OCI-LY7 (cell line): ENCODE measurements at regions not wholly inside any gene's neighbourhood (a gene's known extent, or its start where the extent isn't known, plus 50 kb on each side); places are given as distances from the start of the nearest gene placed in this dataset.

Experiments
- BruUV-seq: library from RNA; stranded (reverse); fragments of 400-500 nt; replicated peaks from 2 replicates; lab custom pipeline; 2021; lab: Mats Ljungman, UMichigan
- CTCF ChIA-PET: fragments of 300-600 bp; sonication (Branson Sonifier 250); formaldehyde crosslinking; loops from one replicate; lab custom pipeline; 2022; ENCODE audit warnings: antibody characterized with exemption; ENCODE audit not compliant: unreplicated experiment; lab: Charles Lee
- POLR2A ChIA-PET: fragments of 300-600 bp; sonication (Branson Sonifier 250); formaldehyde crosslinking; loops from one replicate; lab custom pipeline; 2022; ENCODE audit warnings: antibody characterized with exemption; lab: Charles Lee
- DNase-seq: peaks from one replicate; pipeline ENCODE4 v3.0.0-alpha.2; 2015; ENCODE audit warnings: low spot score
- H2AFZ ChIP-seq: fragments of 200-600 bp; sonication (generic), shearing (Covaris generic); 2 replicates; pipeline ENCODE4 v1.6.1; 2014; ENCODE audit warnings: mild to moderate bottlenecking, antibody characterized with exemption, low read length, moderate library complexity
- H3K27ac ChIP-seq: fragments of 200-600 bp; sonication (generic); 2 replicates; pipeline ENCODE4 v1.5.1; 2014; ENCODE audit warnings: mixed run types, low read depth, mild to moderate bottlenecking, moderate library complexity, low read length, inconsistent platforms; ENCODE audit not compliant: poor library complexity, severe bottlenecking
- H3K36me3 ChIP-seq: fragments of 200-600 bp; sonication (generic); 2 replicates; pipeline ENCODE4 v1.6.1; 2014; ENCODE audit warnings: mild to moderate bottlenecking, antibody characterized with exemption, low read length, moderate library complexity, mixed read lengths; ENCODE audit not compliant: insufficient read depth
- H3K4me1 ChIP-seq: fragments of 200-600 bp; sonication (generic); 2 replicates; pipeline ENCODE4 v1.5.1; 2014; ENCODE audit warnings: mild to moderate bottlenecking, low read length; ENCODE audit not compliant: insufficient read depth, poor library complexity, severe bottlenecking
- H3K4me2 ChIP-seq: fragments of 200-600 bp; sonication (generic); 2 replicates; pipeline ENCODE4 v1.6.1; 2014; ENCODE audit warnings: mild to moderate bottlenecking, low read length
- H3K4me3 ChIP-seq: fragments of 200-600 bp; sonication (generic); 2 replicates; pipeline ENCODE4 v1.5.1; 2014; ENCODE audit warnings: mild to moderate bottlenecking, low read depth, low read length; ENCODE audit not compliant: poor library complexity, severe bottlenecking
- H3K79me2 ChIP-seq: fragments of 200-600 bp; sonication (generic); 2 replicates; pipeline ENCODE4 v1.6.1; 2016; ENCODE audit warnings: low read depth, mild to moderate bottlenecking, low read length, moderate library complexity, mixed read lengths; ENCODE audit not compliant: insufficient read depth
- H3K9me2 ChIP-seq: fragments of 200-600 bp; sonication (generic); 2 replicates; pipeline ENCODE4 v1.6.1; 2016; ENCODE audit warnings: mild to moderate bottlenecking, low read length, mixed read lengths; ENCODE audit not compliant: insufficient read depth
- H3K9me3 ChIP-seq: fragments of 200-600 bp; sonication (generic); 2 replicates; pipeline ENCODE4 v1.6.1; 2014; ENCODE audit warnings: mild to moderate bottlenecking, mixed run types, low read length, mixed read lengths
- H4K20me1 ChIP-seq: fragments of 200-600 bp; sonication (generic); 2 replicates; pipeline ENCODE4 v1.6.1; 2014; ENCODE audit warnings: mild to moderate bottlenecking, antibody characterized with exemption, low read length, moderate library complexity, mixed read lengths; ENCODE audit not compliant: insufficient read depth
- EZH2phosphoT487 ChIP-seq: fragments of 200-600 bp; sonication (generic); IDR thresholded peaks from 2 replicates; pipeline ENCODE4 v1.6.1; 2018; ENCODE audit warnings: low read depth, borderline replicate concordance, mild to moderate bottlenecking, mixed run types, antibody characterized with exemption, low read length, moderate library complexity, mixed read lengths
- intact Hi-C: fragments of 100-400 bp; cut with micrococcal nuclease; formaldehyde crosslinking; loops from one replicate; pipeline ENCODE4 v1.10.0; 2022; ENCODE audit not compliant: unreplicated experiment
- TF ChIP-seq, protein P1 (sequence below): fragments of 200-600 bp; sonication (generic); conservative IDR thresholded peaks from 2 replicates; pipeline ENCODE4 v1.5.1; 2014; ENCODE audit warnings: mild to moderate bottlenecking, antibody characterized with exemption, low read length, moderate library complexity, mixed read lengths

- H3K36me3 ChIP-seq = no peaks in the 10 kb centered on the region
- intact Hi-C loops = no loop called here
- no peaks in the 10 kb centered on the region for H3K79me2 ChIP-seq
- ChIA-PET CTCF (no interaction called here), POLR2A (no interaction called here)
- H3K9me3 ChIP-seq = no peaks in the 10 kb centered on the region
- H3K27ac ChIP-seq = no peak overlapping the region
- no peak overlapping the region for H3K4me2 ChIP-seq
- TF ChIP-seq, protein P1, sequence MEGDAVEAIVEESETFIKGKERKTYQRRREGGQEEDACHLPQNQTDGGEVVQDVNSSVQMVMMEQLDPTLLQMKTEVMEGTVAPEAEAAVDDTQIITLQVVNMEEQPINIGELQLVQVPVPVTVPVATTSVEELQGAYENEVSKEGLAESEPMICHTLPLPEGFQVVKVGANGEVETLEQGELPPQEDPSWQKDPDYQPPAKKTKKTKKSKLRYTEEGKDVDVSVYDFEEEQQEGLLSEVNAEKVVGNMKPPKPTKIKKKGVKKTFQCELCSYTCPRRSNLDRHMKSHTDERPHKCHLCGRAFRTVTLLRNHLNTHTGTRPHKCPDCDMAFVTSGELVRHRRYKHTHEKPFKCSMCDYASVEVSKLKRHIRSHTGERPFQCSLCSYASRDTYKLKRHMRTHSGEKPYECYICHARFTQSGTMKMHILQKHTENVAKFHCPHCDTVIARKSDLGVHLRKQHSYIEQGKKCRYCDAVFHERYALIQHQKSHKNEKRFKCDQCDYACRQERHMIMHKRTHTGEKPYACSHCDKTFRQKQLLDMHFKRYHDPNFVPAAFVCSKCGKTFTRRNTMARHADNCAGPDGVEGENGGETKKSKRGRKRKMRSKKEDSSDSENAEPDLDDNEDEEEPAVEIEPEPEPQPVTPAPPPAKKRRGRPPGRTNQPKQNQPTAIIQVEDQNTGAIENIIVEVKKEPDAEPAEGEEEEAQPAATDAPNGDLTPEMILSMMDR = no peak
- no peak for TF ChIP-seq EZH2phosphoT487
- H3K9me2 ChIP-seq = no peaks in the 10 kb centered on the region
- no peak overlapping the region for H3K4me3 ChIP-seq
- no peak for DNase-seq
- no peaks in the 10 kb centered on the region for H4K20me1 ChIP-seq
- BruUV-seq = no TSS peak
- no peaks in the 10 kb centered on the region for H3K4me1 ChIP-seq
- no peak overlapping the region for H2AFZ ChIP-seq
Measured at GRCh38 chr16:85353013-85353412, 240.7 kb upstream of the CIBAR2 start.

DNA sequence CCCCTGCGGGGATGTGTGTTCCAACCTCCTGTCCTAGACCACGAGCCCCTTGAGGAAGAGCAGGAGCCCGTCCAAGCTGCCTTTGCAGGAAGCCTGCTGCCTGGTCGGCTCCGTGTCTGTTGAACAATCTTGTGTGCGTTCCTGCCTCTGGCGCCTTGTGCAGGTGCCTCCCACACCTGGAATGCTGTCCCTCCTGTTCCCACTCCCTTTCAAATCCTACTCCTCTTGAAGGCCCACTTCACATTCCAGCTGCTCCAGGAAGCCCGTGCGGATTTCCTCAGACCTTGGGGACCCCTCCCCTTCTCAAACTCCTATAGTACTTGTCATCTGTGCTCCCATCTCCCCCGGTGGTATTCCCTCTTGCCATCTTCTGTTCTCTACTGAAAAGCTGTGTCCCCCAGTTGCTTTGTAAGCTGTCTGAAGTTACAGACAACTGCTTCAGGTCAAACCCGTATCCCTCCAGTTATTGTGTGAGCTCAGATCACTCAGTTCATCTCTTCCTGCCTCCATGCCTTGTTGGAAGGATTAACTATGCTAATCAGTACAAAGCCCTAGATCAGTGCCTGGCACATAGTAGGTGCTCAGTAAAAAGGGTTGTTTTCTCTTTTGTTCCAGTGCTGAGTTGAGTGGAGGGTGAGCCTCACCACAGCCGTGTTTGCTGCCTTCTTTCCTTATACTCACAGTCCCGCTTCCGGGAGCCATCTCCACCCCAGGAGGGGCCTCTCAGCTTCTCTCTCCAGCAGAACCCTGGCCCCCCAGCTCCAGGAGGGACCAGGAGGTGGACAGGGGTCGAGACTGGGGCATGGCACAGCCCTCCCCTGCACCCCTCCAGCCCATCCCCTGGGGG lies 241.8 kb upstream of the CIBAR2 start:
- POLR2A ChIA-PET = interaction anchor here (0.6 kb wide), 1 partner anchor 468 kb away, joined by 3 read pairs; no protein-coding TSS in a partner anchor
- Histone ChIP-seq H3K9me2 (no peaks in the 10 kb centered on the region), H3K4me3 (no peak overlapping the region), H3K4me2 (no peak overlapping the region), H3K4me1 (no peaks in the 10 kb centered on the region), H3K27ac (no peak overlapping the region), H3K79me2 (no peaks in the 10 kb centered on the region), H3K9me3 (no peaks in the 10 kb centered on the region), H2AFZ (no peak overlapping the region), H4K20me1 (no peaks in the 10 kb centered on the region), H3K36me3 (no peaks in the 10 kb centered on the region)
- no peak for DNase-seq
- TF ChIP-seq, protein P1 = no peak
- no peak for TF ChIP-seq EZH2phosphoT487
- no TSS peak for BruUV-seq
- intact Hi-C loops = no loop called here
- CTCF ChIA-PET = no interaction called here
